Heart left ventricle (tissue), 13 donors: ENCODE measurements at regions not wholly inside any gene's neighbourhood (a gene's known extent, or its start where the extent isn't known, plus 50 kb on each side); places are given as distances from the start of the nearest gene placed in this dataset.
"Not testable (repeated sequence)": the region's sequence is repeated elsewhere in the genome, so short reads cannot be mapped to it uniquely, and the experiment has no call there.

Experiments used
- CTCF ChIP-seq, 12 donors: fragments of 200-600 bp; sonication (generic) in 4 of 12; IDR thresholded peaks; one replicate each; pipeline versions ENCODE4 v1.5.0 to v1.8.0; 2018 to 2022; ENCODE audit warnings: antibody characterized with exemption in 12 of 12, mild to moderate bottlenecking in 5 of 12
- POLR2A ChIP-seq, 2 donors: fragments of 450-650 bp; IDR thresholded peaks; one replicate each; pipeline ENCODE4 v1.6.1; 2017; ENCODE audit warnings: antibody characterized with exemption in 2 of 2, mild to moderate bottlenecking in 2 of 2, moderate library complexity in 2 of 2
- donor health status: ischemic (EF 13 %, LVEDD 7.1; RV severe dilation, severe dysfunction).
- donor health status: DM: no; HTN: yes; CAD: no.
- donor health status: DM: no; HTN: no; CAD: no.
- donor health status: ischemic (EF 25% LVEDD 6.9; RV normal size, moderate dysfunction).
- donor health status: ischemic (EF 25% LVEDD 5.7; RV mildly dilated, moderate dysfunction).
- donor health status: ischemic (EF 35%, LVEDD 5.7; RV mildly dilated, moderate dysfunction).
- donor health status: nonischemic (EF 11% LVEDD 7.7; RV severe dilation, severe dysfunction).
- donor health status: DM: yes; HTN: yes; CAD: no.
- donor health status: PGD.
- donor health status: ischemic (EF 29% LVEDD 5.4; RV normal size, mild dysfunction).
- donor health status: nonischemic (EF 23%, LVEDD 6.1; RV moderate dilation, normal function).

- TF ChIP-seq CTCF, POLR2A (IDR thresholded peaks at IDR 0.05): not testable (repeated sequence)
Measured at GRCh38 chr2:209145220-209145691, 278.6 kb upstream of the MAP2 start.
